ENCODE measurements at regions not wholly inside any gene's neighbourhood (a gene's known extent, or its start where the extent isn't known, plus 50 kb on each side); places are given as distances from the start of the nearest gene placed in this dataset.

DNA sequence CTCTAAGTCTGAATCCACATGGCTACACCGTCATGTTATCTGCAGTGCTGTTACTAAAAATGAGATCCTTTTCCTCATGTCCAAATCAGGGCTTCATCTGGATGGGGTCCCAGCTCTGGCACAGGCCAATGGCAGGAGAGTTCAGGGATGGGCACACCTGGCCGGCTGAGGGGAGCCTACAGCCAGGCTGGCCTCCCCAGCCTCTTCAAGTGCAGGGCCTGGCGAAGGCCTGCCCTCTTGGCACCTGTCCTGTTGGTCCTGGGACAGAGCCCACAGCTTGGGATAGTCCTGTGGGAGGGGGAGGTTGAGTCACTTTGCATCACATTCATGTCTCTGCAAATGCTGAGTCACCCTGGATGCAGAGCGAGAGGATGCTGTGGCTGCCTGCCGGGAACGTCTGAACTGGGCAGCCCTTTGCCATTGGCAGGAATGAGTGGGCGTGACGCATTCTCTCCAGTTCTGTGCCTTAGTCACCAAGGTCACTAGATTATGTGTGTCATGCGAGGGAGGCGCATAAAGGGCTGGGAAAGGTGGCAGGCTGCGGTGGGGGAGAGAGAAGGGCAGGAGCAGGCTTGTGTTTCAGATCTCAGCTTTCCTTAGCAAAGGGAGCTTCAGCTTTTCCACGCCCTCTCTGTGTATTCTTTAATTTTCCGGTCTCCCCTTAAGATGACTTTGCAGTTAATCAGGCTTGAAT is 223.2 kb upstream of the ECI2 start (continued):
- TF ChIP-seq TCF3 (CRISPR knock-in tag; IDR thresholded peaks at IDR 0.05) (peak; percentile 27; the same call in 1 of the 2 replicates), HNRNPLL (IDR thresholded peaks at IDR 0.05; ENCODE audit: low read depth, low read length, poor library complexity, severe bottlenecking) (peak; percentile 41), KAT2B (IDR thresholded peaks at IDR 0.05; ENCODE audit: low read depth, low read length) (no peak), SRF (CRISPR knock-in tag; IDR thresholded peaks at IDR 0.05) (peak in 1 of 2 experiments; percentile 52; a peak in 1 of 4 replicates), TARDBP (IDR thresholded peaks at IDR 0.05) (no peak), RCOR1 (IDR thresholded peaks at IDR 0.05; ENCODE audit: borderline replicate concordance in 1 of 2, low read depth in 2 of 2, low read length in 2 of 2) (peak in 1 of 2 experiments; percentile 98; a peak in 2 of 4 replicates), ATF1 (CRISPR knock-in tag; IDR thresholded peaks at IDR 0.05) (no peak), ATF1 (tag; IDR thresholded peaks at IDR 0.05) (peak; percentile 52), NCOA6 (IDR thresholded peaks at IDR 0.05) (no peak), ESRRA (IDR thresholded peaks at IDR 0.05; ENCODE audit: borderline replicate concordance, low read depth) (peak; percentile 83), TCF7 (IDR thresholded peaks at IDR 0.05; ENCODE audit: borderline replicate concordance) (peak; percentile 68; the same call in 1 of the 2 replicates), DDX20 (tag; IDR thresholded peaks at IDR 0.05; ENCODE audit: low read depth) (no peak), CBFA2T3 (IDR thresholded peaks at IDR 0.05) (peak; percentile 61), ZNF121 (CRISPR knock-in tag; conservative IDR thresholded peaks at IDR 0.05) (no peak), SPI1 (IDR thresholded peaks at IDR 0.05; ENCODE audit: borderline replicate concordance, low read depth, low read length) (no peak), U2AF1 (optimal IDR thresholded peaks at IDR 0.05; ENCODE audit: low read depth, low read length) (no peak), TAF7 (tag; IDR thresholded peaks at IDR 0.05) (no peak), ZNF253 (CRISPR knock-in tag; conservative IDR thresholded peaks at IDR 0.05) (no peak), CBFA2T2 (conservative IDR thresholded peaks at IDR 0.05) (0 out of 2 replicates have a peak, but pooled peaks have one; percentile 15), ZNF79 (CRISPR knock-in tag; IDR thresholded peaks at IDR 0.05; ENCODE audit: low read depth) (0 out of 2 replicates have a peak, but pooled peaks have one; percentile 18), SMAD1 (IDR thresholded peaks at IDR 0.05; ENCODE audit: low read depth, low read length, partially characterized antibody) (no peak), SOX6 (IDR thresholded peaks at IDR 0.05) (peak; percentile 51; the same call in 1 of the 2 replicates)
- TF ChIP-seq, protein P1, sequence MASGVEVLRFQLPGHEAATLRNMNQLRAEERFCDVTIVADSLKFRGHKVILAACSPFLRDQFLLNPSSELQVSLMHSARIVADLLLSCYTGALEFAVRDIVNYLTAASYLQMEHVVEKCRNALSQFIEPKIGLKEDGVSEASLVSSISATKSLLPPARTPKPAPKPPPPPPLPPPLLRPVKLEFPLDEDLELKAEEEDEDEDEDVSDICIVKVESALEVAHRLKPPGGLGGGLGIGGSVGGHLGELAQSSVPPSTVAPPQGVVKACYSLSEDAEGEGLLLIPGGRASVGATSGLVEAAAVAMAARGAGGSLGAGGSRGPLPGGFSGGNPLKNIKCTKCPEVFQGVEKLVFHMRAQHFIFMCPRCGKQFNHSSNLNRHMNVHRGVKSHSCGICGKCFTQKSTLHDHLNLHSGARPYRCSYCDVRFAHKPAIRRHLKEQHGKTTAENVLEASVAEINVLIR (CRISPR knock-in tag; IDR thresholded peaks at IDR 0.05), result 0 out of 2 replicates have a peak, but pooled peaks have one; percentile 16

Data from K562 (cell line).